PC-9 (cell line): ENCODE measurements at regions not wholly inside any gene's neighbourhood (a gene's known extent, or its start where the extent isn't known, plus 50 kb on each side); places are given as distances from the start of the nearest gene placed in this dataset.

Experiments
- CTCF ChIP-seq: fragments of 200-600 bp; sonication (generic); conservative IDR thresholded peaks from 2 replicates; pipeline ENCODE4 v1.6.1; 2017; ENCODE audit warnings: mixed run types, antibody characterized with exemption, mild to moderate bottlenecking, moderate library complexity
- EZH2 ChIP-seq: fragments of 200-600 bp; sonication (generic); IDR thresholded peaks from 2 replicates; pipeline ENCODE4 v1.8.0; 2017; ENCODE audit warnings: antibody characterized with exemption, low read depth

- TF ChIP-seq CTCF (peak; percentile 80), EZH2 (no peak)
These were observed 281.0 kb downstream of the CBLN1 start for GRCh38 chr16:49000594-49000993.
